WERI-Rb-1 (cell line): ENCODE measurements at regions not wholly inside any gene's neighbourhood (a gene's known extent, or its start where the extent isn't known, plus 50 kb on each side); places are given as distances from the start of the nearest gene placed in this dataset.
A peak's percentile ranks its signal among the peaks of the same experiment; 100 is the strongest.

ENCODE experiments used
- DNase-seq: peaks from one replicate; pipeline ENCODE4 v3.0.0-alpha.2; 2020
- H3K27ac ChIP-seq: fragments of 250-450 bp; sonication (Bioruptor Pico); 2 replicates; pipeline ENCODE4 v1.5.1; 2020; ENCODE audit warnings: mild to moderate bottlenecking, moderate library complexity
- H3K27me3 ChIP-seq: fragments of 250-450 bp; sonication (Bioruptor Pico); 2 replicates; pipeline ENCODE4 v1.5.1; 2021; ENCODE audit warnings: mild to moderate bottlenecking, low read depth, moderate library complexity; ENCODE audit not compliant: insufficient read depth, severe bottlenecking
- H3K36me3 ChIP-seq: fragments of 250-450 bp; sonication (Bioruptor Pico); 2 replicates; pipeline ENCODE4 v1.5.1; 2020; ENCODE audit warnings: mild to moderate bottlenecking, moderate library complexity
- H3K4me3 ChIP-seq: 2 replicates; pipeline ENCODE4 v1.5.1; 2011; ENCODE audit warnings: low read depth, mild to moderate bottlenecking, control low read depth, low read length
- H3K9me3 ChIP-seq: fragments of 250-450 bp; sonication (Bioruptor Pico); 2 replicates; pipeline ENCODE4 v1.5.1; 2021; ENCODE audit warnings: mild to moderate bottlenecking, moderate library complexity; ENCODE audit not compliant: severe bottlenecking
- TF ChIP-seq, protein P1 (sequence below): IDR thresholded peaks from 2 replicates; pipeline ENCODE4 v1.5.1; 2011; ENCODE audit warnings: low read depth, mild to moderate bottlenecking, control low read depth, inconsistent platforms, low read length

DNA sequence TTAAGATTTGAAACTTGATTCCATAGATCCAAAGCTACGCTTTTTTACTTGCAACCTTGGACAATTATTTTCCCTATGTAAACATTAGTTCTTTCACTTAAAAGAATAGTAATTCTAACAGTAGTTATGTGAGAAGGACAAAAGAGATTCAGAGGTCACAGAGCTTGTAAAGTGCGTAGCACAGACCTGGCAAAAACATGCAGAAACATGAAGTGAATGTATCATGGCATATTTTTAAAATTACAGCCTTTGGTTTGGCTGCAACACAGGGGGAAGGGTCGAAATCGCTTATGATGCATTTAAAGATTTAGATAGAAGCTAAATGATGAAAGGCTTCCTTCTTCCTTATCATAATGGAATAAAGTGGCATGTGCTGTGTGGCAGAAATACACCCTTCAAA, 1068.8 kb downstream of the ARAP2 start:
- Histone ChIP-seq H3K9me3 (no peaks in the 10 kb centered on the region), H3K27ac (no peak overlapping the region), H3K4me3 (no peak overlapping the region), H3K27me3 (no peaks in the 10 kb centered on the region), H3K36me3 (no peaks in the 10 kb centered on the region)
- TF ChIP-seq, protein P1, sequence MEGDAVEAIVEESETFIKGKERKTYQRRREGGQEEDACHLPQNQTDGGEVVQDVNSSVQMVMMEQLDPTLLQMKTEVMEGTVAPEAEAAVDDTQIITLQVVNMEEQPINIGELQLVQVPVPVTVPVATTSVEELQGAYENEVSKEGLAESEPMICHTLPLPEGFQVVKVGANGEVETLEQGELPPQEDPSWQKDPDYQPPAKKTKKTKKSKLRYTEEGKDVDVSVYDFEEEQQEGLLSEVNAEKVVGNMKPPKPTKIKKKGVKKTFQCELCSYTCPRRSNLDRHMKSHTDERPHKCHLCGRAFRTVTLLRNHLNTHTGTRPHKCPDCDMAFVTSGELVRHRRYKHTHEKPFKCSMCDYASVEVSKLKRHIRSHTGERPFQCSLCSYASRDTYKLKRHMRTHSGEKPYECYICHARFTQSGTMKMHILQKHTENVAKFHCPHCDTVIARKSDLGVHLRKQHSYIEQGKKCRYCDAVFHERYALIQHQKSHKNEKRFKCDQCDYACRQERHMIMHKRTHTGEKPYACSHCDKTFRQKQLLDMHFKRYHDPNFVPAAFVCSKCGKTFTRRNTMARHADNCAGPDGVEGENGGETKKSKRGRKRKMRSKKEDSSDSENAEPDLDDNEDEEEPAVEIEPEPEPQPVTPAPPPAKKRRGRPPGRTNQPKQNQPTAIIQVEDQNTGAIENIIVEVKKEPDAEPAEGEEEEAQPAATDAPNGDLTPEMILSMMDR: no peak
- no peak for DNase-seq

DNA sequence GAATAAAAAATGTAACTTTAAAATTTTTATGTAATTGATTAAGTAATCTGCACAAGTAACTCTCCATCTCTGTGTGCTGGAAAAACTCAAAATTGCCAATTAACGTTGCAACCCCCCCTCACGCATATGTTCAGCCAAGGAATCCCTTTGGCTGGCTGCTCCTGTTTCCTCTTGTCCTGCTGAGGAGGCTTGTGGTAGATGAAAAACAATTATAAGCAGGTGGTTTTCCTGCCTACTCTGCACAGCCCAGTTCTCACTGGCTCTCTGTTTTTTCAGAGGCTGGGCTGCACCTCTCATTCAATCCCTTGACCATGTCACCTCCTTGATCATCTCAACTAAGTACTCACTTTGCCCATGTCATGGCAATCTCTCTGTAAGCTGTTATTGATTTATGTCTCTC, 1068.4 kb downstream of the ARAP2 start:
- no peak overlapping the region for H3K27ac ChIP-seq
- H3K27me3 ChIP-seq: no peaks in the 10 kb centered on the region
- DNase-seq: no peak
- no peaks in the 10 kb centered on the region for H3K9me3 ChIP-seq
- H3K36me3 ChIP-seq: no peaks in the 10 kb centered on the region
- H3K4me3 ChIP-seq: no peak overlapping the region
- TF ChIP-seq, protein P1: no peak

DNA sequence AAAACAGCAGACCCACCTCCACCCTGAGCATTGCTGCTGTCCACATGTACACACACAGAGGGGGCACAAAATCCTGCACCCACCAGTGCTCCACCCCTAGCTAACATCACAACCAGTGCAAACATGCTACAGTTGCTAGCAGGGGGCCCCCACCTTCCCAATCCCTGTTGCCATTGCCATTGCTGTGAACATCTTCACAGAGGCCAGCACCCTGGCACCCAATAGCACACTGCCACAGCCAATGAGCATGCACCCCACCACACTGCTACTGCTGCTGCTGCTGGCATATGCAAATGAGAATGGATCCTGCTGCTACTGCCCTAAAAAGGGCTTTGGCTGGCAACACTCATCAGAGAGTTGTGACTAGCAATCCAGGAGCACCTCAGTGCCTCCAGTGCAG, 1061.9 kb downstream of the ARAP2 start:
- no peak for DNase-seq
- no peaks in the 10 kb centered on the region for H3K9me3 ChIP-seq
- no peaks in the 10 kb centered on the region for H3K36me3 ChIP-seq
- no peak overlapping the region for H3K27ac ChIP-seq
- TF ChIP-seq, protein P1: no peak
- no peaks in the 10 kb centered on the region for H3K27me3 ChIP-seq
- H3K4me3 ChIP-seq: no peak overlapping the region

DNA sequence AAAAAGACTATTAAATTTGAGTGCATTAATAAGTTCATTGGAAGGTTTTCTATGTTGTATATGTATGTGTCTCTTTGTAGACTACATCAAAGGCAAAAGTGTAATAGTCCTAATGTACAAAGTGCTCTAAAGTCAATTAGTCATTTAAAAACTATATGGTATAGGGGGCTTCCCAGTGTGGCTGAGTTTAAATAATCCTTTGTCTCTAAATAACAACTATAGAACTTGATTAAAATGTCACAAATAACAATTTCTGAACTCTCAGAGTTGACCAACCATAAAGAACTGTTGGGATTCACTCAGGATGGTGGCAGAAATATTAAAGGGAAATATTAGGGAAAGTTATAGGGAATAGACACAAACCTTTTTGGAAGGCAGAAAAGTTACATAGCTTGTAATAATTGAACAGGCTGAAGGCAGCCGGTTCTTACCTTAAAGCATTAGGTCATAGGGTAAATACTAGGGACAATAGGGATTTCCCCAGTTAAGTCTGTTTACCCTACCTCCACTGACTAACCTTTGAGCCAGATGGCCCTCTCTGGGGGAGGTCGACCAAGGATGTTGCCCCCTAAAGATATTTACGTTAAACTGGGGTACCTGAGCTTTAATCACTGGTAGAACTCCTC, 1054.2 kb downstream of the ARAP2 start:
- H3K36me3 ChIP-seq: no peaks in the 10 kb centered on the region
- H3K4me3 ChIP-seq: no peak overlapping the region
- no peaks in the 10 kb centered on the region for H3K27me3 ChIP-seq
- H3K9me3 ChIP-seq: no peaks in the 10 kb centered on the region
- DNase-seq: peak; percentile 20
- TF ChIP-seq, protein P1: no peak
- peak overlapping the region; percentile 18; the same call in 1 of the 2 replicates for H3K27ac ChIP-seq

DNA sequence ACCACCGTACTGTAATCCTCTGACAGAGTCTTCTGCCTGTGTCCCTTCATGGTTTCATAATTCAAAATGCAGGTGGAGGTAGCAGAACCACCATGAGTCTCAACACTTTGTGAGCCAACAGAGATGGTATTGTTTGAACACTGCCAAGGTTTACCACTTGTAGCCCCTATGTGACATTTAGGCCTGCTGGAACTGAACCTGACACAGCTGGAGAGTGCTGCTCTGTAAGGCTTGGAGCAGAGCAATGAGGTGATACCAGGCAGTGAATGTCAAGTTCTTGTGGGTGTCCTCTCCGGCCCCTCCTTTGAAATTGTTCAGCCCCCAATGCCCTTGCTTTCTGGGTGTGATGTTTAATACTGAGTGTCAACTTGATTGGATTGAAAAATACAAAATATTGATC, 1042.9 kb downstream of the ARAP2 start:
- peaks cover 9% of the 10 kb centered on the region for H3K9me3 ChIP-seq
- H3K27ac ChIP-seq: no peak overlapping the region
- no peak overlapping the region for H3K4me3 ChIP-seq
- H3K27me3 ChIP-seq: no peaks in the 10 kb centered on the region
- DNase-seq: no peak
- TF ChIP-seq, protein P1: no peak
- no peaks in the 10 kb centered on the region for H3K36me3 ChIP-seq

DNA sequence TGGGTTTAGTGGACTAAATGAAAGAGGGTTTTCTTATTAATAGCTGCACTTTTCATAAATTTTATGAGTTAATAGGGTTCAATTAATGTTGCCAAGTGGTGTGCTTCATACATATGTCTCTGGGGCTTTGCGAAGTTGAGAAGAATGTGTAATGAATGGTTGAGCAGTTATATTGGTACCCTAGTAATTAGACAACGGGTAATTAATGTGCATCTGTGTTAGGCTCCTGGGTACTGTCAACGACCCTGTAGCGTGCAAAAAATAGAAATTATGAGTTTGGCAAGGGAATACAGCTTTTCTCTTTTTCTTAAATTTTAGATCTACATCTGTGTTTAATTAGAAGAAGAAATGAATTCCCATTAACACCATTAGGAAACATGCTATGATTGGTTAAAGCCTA, 1027.7 kb downstream of the ARAP2 start:
- no peaks in the 10 kb centered on the region for H3K9me3 ChIP-seq
- H3K27ac ChIP-seq: no peak overlapping the region
- H3K27me3 ChIP-seq: no peaks in the 10 kb centered on the region
- no peaks in the 10 kb centered on the region for H3K36me3 ChIP-seq
- TF ChIP-seq, protein P1: no peak
- DNase-seq: no peak
- H3K4me3 ChIP-seq: no peak overlapping the region
